ENCODE measurements at regions not wholly inside any gene's neighbourhood (a gene's known extent, or its start where the extent isn't known, plus 50 kb on each side); places are given as distances from the start of the nearest gene placed in this dataset.
A peak's percentile ranks its signal among the peaks of the same experiment; 100 is the strongest.

DNA sequence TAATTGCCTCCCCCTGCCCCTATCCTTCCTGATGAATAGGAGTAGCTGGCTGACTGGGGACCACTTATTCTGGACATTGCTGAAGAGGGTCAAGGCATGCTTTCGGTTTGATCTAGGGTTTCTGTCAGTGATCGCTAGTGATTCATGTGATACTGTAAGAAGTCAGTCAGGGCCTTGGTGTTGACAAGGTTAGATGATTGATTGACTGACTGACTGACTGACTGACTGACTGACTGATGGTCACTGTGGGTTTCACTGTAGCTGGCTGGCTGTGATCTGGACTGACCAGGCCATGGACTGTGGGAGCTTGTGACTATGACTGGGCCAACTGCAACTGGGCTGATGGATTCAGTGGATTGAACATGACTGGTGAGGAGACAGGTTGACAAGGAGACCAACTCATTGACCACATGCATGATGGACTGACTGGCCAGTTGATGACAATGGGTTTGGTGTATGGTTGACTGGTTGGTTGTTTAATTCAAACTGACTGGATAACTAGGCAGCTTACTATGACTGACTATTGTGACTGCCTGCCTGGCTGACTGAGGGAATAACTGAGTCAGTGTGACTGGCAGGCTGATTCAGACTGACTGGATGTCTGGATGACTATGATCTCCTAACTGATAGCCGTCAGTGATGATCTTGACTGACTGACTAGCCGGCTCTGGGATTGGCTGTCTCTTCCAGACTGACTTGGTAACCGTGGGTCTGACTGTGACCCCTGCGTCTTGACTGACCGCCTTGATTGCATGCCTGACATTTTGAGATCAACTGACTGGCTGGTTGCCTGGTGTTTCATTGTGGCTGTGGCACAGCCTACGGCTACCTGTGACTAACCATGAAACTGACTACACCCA, 509.9 kb downstream of the SHQ1 start:
- peaks cover 55% of the 10 kb centered on the region for H3K4me1 ChIP-seq (ENCODE audit: control insufficient read depth, insufficient read depth, low read length)
- no peak overlapping the region for H3K27ac ChIP-seq (ENCODE audit: low read length)
- 90% methylated on average over 7 of the region's 8 CpGs for WGBS (ENCODE audit: insufficient coverage)
- H3K9me3 ChIP-seq (replicated peaks; ENCODE audit: control insufficient read depth, low read depth, low read length) = no peaks in the 10 kb centered on the region
- H3K4me3 ChIP-seq (ENCODE audit: low read length) = no peak overlapping the region
- H3K36me3 ChIP-seq (ENCODE audit: control insufficient read depth, insufficient read depth, low read length) = no peaks in the 10 kb centered on the region
- peaks cover 2% of the 10 kb centered on the region for H3K27me3 ChIP-seq (ENCODE audit: control insufficient read depth, insufficient read depth, low read length)
- no peak for DNase-seq

DNA sequence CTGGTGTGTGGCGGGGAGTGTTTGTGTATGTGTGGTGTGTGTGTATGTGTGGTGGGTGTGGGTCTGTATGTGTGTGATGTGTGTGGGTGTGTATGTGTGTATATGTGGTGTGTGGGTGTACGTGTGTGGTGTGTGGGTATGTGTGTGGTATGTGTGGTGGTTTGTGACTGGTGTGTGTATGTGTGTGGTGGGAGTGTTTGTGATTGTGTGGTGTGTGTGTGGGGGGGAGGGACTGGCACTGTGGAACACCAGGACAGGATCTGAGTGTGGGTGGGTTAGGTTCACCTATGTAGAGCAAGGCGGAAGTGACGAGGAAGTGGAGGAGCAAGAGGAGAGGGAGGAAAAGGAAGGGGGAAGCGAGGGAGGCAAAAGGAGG, 510.8 kb downstream of the SHQ1 start:
- no peak overlapping the region for H3K4me3 ChIP-seq (ENCODE audit: low read length)
- WGBS (ENCODE audit: insufficient coverage) = 90% methylated on average over 2 of the region's 5 CpGs

DNA sequence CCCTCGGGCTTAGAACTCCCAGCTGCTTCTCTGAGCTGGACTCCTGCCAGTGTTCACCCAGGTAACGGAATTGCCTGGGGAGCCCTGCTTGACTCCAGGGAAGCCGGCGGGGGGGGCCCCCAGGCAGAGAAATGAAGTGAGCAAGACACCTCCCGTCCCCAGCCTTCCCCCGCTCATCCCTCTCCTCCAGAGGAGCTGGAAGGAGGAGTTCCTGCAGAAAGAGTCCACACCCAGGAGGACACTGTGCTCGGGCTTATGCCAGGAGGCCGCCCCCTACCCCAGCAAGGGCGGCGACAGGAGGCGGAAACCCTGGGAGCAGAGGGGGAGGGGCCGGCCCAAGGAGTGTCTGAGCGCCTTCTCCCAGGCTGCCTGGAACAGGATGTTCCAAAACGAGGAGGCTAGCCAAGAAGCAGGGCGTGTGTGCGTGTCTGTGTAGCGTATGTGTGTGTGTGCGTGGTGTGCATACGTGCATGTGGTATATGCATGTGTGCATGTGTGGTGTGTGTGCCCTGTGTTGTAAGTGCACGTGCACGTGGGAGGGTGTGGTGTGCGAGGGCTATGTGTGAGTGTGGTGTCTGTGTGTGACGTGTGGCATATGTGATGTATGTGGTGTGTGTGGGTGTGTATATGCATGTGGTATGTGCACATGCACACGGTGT, 511.3 kb downstream of the SHQ1 start:
- H3K9me3 ChIP-seq (replicated peaks; ENCODE audit: control insufficient read depth, low read depth, low read length) = no peaks in the 10 kb centered on the region
- H3K36me3 ChIP-seq (ENCODE audit: control insufficient read depth, insufficient read depth, low read length) = no peaks in the 10 kb centered on the region
- H3K27ac ChIP-seq (ENCODE audit: low read length) = no peak overlapping the region
- WGBS (ENCODE audit: insufficient coverage) = 8% methylated on average over 11 of the region's 24 CpGs
- H3K4me1 ChIP-seq (ENCODE audit: control insufficient read depth, insufficient read depth, low read length) = peaks cover 51% of the 10 kb centered on the region
- peaks cover 2% of the 10 kb centered on the region for H3K27me3 ChIP-seq (ENCODE audit: control insufficient read depth, insufficient read depth, low read length)
- no peak overlapping the region for H3K4me3 ChIP-seq (ENCODE audit: low read length)
- DNase-seq = peak; percentile 96

More for the DNA sequence above, 510.8 kb downstream of the SHQ1 start:
- Histone ChIP-seq H3K27ac (ENCODE audit: low read length) (no peak overlapping the region), H3K4me1 (ENCODE audit: control insufficient read depth, insufficient read depth, low read length) (peaks cover 55% of the 10 kb centered on the region), H3K9me3 (replicated peaks; ENCODE audit: control insufficient read depth, low read depth, low read length) (no peaks in the 10 kb centered on the region), H3K27me3 (ENCODE audit: control insufficient read depth, insufficient read depth, low read length) (peaks cover 2% of the 10 kb centered on the region), H3K36me3 (ENCODE audit: control insufficient read depth, insufficient read depth, low read length) (no peaks in the 10 kb centered on the region)
- DNase-seq = no peak

DNA sequence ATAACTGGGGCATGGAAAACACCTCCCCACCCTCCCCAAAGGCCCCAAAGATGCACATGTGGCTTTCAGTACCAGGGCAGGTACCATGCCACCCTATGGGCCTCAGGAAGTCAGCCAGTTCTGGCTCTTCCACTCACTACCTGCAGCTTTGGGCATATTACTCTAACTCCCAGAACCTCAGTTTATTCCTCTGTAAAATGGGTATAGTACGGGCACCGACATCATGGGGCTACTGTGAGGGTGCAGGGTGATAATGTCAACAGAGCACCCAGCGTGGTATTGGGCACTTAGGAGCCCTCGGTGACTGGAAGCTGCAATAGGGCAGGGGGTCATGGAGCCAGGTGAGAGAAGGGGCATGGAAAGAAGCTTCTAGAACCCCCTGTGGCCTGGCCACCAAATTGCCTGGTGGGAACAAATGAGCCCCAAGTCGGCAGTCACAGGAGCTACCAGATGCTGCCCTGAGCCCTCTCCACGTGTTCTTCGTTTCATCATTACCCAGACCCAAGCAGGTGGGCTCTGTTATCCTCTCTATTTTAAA, 512.1 kb downstream of the SHQ1 start:
- WGBS (ENCODE audit: insufficient coverage) = 88% methylated on average over 6 of the region's 7 CpGs

DNA sequence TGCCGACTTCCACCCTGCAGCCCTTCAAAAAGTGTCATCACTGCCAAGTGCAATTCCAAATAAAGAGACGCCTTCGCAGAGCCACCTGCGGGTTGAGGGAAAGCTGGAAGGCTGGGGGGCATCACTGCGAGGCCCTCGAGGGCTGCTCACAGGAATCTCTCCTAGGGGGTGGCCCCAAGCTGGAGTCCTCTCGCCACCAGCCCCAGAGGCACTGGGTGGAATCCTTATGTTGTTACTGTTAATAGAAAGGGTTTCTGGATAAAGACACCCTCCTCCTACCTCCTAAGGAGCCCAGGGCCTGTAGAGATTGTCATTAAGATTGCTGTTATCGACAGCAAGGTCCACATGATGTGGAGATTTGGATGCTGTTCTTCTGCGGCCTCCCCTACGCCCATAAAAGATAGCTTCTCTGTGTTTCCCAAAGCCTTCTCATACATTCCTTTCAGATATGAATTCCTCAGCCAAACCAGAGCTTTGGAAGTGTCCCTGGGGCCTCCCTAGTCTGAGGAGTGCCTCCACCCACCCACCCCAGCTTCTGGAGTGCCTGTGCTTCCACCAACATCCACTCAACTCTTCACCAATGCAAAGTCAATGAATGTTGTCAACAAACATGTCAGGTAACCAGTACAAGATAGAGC, 512.7 kb downstream of the SHQ1 start:
- no peaks in the 10 kb centered on the region for H3K9me3 ChIP-seq (replicated peaks; ENCODE audit: control insufficient read depth, low read depth, low read length)
- WGBS (ENCODE audit: insufficient coverage) = 30% methylated on average over 4 of the region's 10 CpGs
- peaks cover 7% of the 10 kb centered on the region for H3K27me3 ChIP-seq (ENCODE audit: control insufficient read depth, insufficient read depth, low read length)
- DNase-seq = no peak
- H3K36me3 ChIP-seq (ENCODE audit: control insufficient read depth, insufficient read depth, low read length) = no peaks in the 10 kb centered on the region
- no peak overlapping the region for H3K4me3 ChIP-seq (ENCODE audit: low read length)
- H3K4me1 ChIP-seq (ENCODE audit: control insufficient read depth, insufficient read depth, low read length) = peaks cover 40% of the 10 kb centered on the region
- no peak overlapping the region for H3K27ac ChIP-seq (ENCODE audit: low read length)

More for the DNA sequence above, 512.1 kb downstream of the SHQ1 start:
- DNase-seq = no peak
- Histone ChIP-seq H3K4me1 (ENCODE audit: control insufficient read depth, insufficient read depth, low read length) (peaks cover 45% of the 10 kb centered on the region), H3K27ac (ENCODE audit: low read length) (no peak overlapping the region), H3K36me3 (ENCODE audit: control insufficient read depth, insufficient read depth, low read length) (no peaks in the 10 kb centered on the region), H3K4me3 (ENCODE audit: low read length) (no peak overlapping the region), H3K9me3 (replicated peaks; ENCODE audit: control insufficient read depth, low read depth, low read length) (no peaks in the 10 kb centered on the region), H3K27me3 (ENCODE audit: control insufficient read depth, insufficient read depth, low read length) (peaks cover 7% of the 10 kb centered on the region)

DNA sequence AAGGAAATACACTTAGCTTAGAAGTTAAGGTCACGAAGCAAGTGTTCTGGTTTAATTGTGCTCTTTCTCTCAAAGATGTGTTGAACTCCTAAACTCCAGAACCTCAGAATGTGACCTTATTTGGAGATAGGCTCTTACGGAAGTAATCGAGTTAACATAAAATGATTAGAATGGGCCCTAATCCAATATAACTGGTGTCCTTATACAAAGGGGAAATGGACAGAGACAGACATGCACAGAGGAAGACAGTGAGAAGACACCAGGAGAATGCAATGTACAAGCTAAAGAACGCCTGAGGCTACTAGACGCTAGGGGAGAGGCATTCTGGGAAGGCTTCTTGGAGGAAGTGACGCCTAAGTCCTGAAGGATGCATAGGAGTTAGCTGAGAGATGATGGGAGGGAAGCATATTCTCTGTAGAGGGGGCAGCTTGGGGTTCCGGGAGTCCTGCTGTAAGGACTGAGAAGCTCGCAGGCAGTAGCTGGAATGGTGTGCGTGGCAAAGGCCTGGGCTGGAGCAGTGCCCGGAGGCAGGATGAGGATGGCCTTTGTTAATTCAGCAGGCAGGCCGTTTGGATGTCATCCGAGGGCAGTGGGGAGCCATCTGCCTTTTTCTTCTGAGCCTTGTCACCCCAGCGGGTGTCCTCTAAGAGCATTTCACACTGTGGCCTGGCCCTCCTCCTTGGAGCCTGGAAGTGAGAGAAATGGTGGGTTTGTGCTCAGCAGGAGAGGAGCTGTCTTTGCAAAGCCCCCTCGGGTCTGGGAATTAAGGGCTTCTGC, 513.4 kb downstream of the SHQ1 start:
- Histone ChIP-seq H3K4me3 (ENCODE audit: low read length) (no peak overlapping the region), H3K36me3 (ENCODE audit: control insufficient read depth, insufficient read depth, low read length) (no peaks in the 10 kb centered on the region), H3K27me3 (ENCODE audit: control insufficient read depth, insufficient read depth, low read length) (peaks cover 7% of the 10 kb centered on the region), H3K27ac (ENCODE audit: low read length) (no peak overlapping the region), H3K9me3 (replicated peaks; ENCODE audit: control insufficient read depth, low read depth, low read length) (no peaks in the 10 kb centered on the region), H3K4me1 (ENCODE audit: control insufficient read depth, insufficient read depth, low read length) (peaks cover 37% of the 10 kb centered on the region)
- 76% methylated on average over 8 of the region's 14 CpGs for WGBS (ENCODE audit: insufficient coverage)
- peak; percentile 46 for DNase-seq

DNA sequence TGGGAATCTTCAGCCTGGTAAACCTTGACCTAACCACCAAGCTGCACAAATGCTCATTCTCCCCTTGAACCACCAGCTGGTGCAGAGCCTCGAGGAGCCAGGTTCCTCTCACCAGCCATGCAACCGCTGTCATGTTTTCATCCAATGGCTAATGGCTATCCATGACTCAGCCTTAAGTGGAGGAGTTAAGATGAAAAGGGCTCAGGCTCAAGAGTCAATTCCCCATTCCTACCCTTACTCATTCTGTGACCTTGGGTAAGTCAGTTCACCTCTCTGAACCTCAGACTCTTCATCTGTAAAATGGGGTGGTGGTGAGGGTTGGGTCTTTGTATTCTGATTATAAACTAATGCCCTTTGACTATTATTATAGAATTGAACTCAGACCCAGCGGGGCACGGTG, 515.6 kb downstream of the SHQ1 start:
- Histone ChIP-seq H3K4me1 (ENCODE audit: control insufficient read depth, insufficient read depth, low read length) (peaks cover 36% of the 10 kb centered on the region), H3K9me3 (replicated peaks; ENCODE audit: control insufficient read depth, low read depth, low read length) (no peaks in the 10 kb centered on the region), H3K27ac (ENCODE audit: low read length) (no peak overlapping the region), H3K27me3 (ENCODE audit: control insufficient read depth, insufficient read depth, low read length) (peaks cover 15% of the 10 kb centered on the region), H3K4me3 (ENCODE audit: low read length) (no peak overlapping the region), H3K36me3 (ENCODE audit: control insufficient read depth, insufficient read depth, low read length) (no peaks in the 10 kb centered on the region)
- no CpG with 5 or more reads among the region's 4 CpGs for WGBS (ENCODE audit: insufficient coverage)
- no peak for DNase-seq

DNA sequence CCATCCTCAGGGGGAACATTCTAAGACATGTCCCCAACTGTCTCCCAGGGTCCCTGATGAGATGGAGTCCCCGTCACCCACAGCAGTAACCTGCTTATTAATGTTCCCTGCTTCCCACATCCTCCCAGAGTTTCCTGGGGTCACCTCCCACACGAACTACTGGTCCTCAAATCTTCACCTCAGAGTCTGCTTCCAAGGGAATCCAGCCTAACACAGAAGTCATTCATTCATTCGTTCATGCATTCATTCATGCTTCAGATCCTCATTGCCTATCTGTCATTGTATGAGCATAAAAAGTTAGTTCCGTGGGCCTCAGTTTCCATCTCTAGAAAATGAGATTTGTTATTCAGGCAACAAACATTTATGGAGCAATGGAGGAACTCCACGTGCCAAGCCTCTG, 516.2 kb downstream of the SHQ1 start:
- peaks cover 15% of the 10 kb centered on the region for H3K27me3 ChIP-seq (ENCODE audit: control insufficient read depth, insufficient read depth, low read length)
- peaks cover 33% of the 10 kb centered on the region for H3K4me1 ChIP-seq (ENCODE audit: control insufficient read depth, insufficient read depth, low read length)
- H3K27ac ChIP-seq (ENCODE audit: low read length) = no peak overlapping the region
- H3K4me3 ChIP-seq (ENCODE audit: low read length) = no peak overlapping the region
- no peak for DNase-seq
- H3K36me3 ChIP-seq (ENCODE audit: control insufficient read depth, insufficient read depth, low read length) = no peaks in the 10 kb centered on the region
- H3K9me3 ChIP-seq (replicated peaks; ENCODE audit: control insufficient read depth, low read depth, low read length) = no peaks in the 10 kb centered on the region
- WGBS (ENCODE audit: insufficient coverage) = 78% methylated on average over 3 of the region's 5 CpGs

DNA sequence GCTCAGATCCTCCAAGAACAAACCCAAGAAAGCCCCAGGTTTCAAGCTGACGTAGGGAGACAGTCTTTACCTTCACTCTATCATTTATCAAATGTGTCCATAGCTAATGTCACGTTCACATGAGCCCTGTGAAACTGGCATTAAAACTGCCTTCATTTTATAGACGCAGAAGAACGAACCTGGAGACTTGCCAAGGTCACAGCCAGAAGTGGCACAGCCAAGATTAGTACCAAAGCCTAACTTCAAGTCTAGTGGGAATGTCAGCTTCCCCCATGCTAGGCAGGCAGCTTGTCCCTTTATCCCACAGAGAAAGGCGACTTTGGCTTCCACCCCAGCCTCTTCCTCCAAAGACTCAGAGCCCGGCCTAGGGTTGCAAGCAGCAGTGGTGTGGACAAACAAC, 517.2 kb downstream of the SHQ1 start:
- Histone ChIP-seq H3K9me3 (replicated peaks; ENCODE audit: control insufficient read depth, low read depth, low read length) (no peaks in the 10 kb centered on the region), H3K36me3 (ENCODE audit: control insufficient read depth, insufficient read depth, low read length) (no peaks in the 10 kb centered on the region), H3K27me3 (ENCODE audit: control insufficient read depth, insufficient read depth, low read length) (peaks cover 17% of the 10 kb centered on the region), H3K4me1 (ENCODE audit: control insufficient read depth, insufficient read depth, low read length) (peaks cover 24% of the 10 kb centered on the region), H3K4me3 (ENCODE audit: low read length) (no peak overlapping the region), H3K27ac (ENCODE audit: low read length) (no peak overlapping the region)
- WGBS (ENCODE audit: insufficient coverage) = 88% methylated on average over 6 of the region's 6 CpGs
- no peak for DNase-seq

Measured in muscle of leg (tissue), 3 donors.